Activated CD8-positive, alpha-beta memory T cell treated with anti-CD3 and anti-CD28 coated beads, Interleukin-2, amount 50 U/mL, for 24 hours (primary cell): ENCODE measurements at regions not wholly inside any gene's neighbourhood (a gene's known extent, or its start where the extent isn't known, plus 50 kb on each side); places are given as distances from the start of the nearest gene placed in this dataset.

ENCODE experiments used
- DNase-seq: peaks from one replicate; pipeline ENCODE4 v3.0.0-alpha.2; 2020; ENCODE audit errors: extremely low read depth

GRCh38 chr10:3239066-3239919, 66.7 kb upstream of the PITRM1 start:
- peak; percentile 34 for DNase-seq

DNA sequence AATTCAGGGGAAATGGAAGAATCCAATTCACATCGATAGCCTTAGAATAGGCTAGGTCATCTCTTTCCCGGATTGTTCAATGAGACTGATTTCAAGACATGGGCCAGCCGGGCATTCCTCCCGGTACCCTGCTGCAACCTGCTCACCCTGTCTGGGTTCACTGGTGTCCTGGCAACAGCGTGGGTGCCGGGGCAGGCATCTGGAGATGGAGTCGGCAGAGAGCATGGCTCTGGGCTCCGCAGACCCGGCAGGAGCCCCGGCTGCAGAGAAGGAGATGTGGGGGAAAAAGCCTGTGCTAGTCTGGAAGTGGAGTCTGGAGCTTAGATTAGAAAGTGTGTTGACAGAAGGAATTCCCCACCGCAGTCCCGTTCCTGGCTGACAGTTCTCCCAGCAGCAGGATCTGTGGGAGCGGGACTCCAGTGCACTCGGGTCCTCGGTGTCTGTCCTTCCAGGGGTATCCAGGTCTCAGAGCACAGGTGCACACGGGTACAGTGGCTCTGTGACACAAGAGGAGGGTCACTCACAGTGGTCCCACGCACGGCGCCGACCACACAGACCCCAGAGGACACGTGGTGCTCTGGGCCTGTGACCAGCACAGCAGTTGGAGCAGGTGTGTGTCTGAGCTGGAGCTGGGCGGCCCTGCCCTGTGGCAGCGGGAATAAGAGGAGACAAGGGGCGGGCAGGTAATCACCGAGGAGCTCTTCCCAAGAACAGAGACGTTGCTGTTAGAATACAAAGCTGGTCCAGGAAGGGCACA, 65.7 kb upstream of the PITRM1 start:
- DNase-seq = no peak

- no peak for DNase-seq
Measured at GRCh38 chr10:3237530-3237929, 64.9 kb upstream of the PITRM1 start.

DNA sequence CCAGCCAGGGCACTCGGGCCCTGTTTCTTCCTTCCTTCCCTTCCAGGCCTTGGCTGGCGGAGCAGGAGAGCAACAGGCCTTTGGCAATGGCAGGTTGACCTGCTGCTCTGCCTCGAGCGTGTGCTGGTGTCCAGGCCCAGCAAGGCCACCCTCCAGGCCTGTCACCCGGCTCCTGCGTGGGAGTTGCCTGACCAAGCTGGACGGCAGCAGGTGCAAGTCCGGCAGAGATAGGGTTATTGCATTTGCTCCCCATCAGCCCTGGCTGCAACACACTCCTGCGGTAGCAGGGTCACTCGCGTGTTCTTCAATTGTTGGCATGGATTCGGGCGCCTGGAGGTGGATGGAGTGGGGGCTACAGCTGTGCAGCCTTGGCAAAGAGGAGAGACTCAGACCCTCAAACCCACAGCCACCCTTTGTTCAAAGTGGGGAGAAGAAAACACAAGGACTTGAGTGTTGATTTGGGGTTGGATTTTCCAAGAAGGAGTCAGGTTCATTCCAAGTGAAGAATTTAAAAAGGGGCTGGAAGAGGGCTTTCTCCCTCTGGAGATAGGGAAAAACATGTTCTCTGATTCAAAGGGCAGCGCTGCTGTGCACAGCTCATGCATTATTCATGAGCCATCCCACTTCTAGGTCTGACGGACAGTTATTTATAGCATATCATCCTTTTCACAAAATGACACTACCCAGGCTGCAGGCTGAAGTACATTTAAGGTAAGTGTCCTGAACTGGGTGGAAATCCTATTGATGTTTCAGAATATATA, 64.2 kb upstream of the PITRM1 start:
- no peak for DNase-seq

DNA sequence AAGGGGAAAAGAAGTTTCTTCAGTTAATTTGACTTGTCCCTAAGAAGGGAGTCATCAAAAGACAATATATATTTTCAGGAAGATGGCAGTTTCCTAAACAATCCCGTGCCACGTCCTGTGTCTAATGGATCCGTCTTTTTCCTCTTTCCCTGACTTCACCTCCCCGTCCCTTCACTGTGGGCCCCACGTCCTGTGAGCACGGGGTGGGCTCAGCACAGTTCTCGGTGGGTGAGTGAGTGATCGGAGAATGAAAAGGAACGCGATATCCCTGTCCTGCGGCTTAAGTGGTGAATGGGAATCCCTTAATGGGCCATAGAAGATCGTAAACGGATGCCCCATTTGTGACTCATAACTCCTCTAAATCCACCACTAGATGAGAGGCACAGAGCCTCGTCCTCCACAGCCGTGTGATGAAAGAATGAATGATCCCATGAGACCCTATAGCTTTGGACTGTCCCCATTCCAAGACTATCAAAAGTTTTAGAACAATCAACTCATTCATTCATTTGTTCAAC, 63.5 kb upstream of the PITRM1 start:
- no peak for DNase-seq

GRCh38 chr10:3235395-3235794, 62.8 kb upstream of the PITRM1 start:
- no peak for DNase-seq

GRCh38 chr10:3233486-3233990, 61.0 kb upstream of the PITRM1 start:
- DNase-seq = no peak

DNA sequence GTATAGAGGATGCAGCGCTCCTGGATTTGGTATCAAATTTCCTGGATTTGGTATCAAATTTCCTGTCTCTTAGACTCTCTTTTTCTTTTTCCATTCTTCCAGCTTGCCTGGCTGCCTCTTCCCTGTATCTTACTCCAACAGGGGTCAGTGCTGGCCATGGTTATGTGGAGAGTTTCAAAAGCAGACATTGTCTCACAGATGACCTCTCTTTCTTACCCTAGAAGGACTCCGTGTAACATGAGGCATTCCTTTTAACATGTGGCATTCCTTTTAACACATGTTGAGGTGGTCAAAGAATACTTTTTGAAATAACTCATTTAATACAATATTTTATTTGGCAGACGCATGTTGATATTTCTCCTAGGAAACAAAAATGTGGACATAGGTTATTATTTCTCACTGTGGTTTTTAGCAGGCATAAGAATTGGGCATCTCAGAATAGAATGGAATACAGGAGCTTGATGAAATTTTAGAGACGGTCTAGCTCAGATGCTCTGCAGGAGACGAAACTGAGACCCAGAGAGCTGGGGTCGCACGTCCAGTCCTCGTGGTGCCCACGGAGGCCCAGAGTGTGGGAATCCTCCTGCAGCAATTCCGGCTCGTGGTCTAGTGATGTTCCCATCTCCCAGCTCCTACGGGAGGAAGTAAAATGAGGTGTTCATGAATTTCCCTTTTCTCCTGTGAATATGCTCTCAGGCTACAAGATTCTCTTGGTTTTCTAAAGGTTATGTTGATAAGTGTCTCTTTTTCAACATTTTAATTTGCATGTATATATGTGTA, 59.6 kb upstream of the PITRM1 start:
- DNase-seq = no peak

DNA sequence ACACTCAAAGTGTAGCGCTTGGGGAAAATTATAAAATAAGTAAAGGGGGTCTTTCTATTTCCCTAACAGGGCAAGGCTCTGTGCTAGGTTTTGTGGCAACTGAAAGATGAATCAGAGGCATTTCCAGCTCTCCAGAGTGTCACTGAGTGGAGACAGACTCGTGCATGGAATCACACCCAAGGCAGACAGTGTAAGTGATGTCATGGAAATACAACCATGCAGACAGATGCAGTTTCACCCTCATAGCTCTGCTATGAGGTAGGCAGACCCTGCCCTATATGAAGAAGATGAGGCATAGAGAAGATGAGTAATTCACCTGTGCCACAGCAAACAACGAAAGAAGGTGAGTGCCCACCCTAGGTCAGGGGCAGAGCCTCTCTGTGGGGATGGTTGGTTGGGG, 57.2 kb upstream of the PITRM1 start:
- DNase-seq = no peak

DNA sequence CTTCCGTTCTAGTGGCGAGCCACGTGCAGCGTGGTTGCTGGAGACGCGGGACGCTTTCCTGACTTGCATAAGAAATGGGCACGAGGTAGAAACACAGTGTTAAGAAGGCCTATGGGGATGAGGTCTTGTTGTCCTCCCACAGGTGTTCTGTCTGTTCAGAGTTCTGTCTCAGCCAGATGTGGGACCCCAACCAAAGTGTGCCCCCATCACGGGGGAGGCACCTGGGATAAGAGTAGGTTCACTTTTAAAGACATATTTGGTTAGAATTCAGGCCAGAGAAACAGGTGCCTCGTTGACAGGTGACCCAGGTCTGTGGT, 56.0 kb upstream of the PITRM1 start:
- no peak for DNase-seq

DNA sequence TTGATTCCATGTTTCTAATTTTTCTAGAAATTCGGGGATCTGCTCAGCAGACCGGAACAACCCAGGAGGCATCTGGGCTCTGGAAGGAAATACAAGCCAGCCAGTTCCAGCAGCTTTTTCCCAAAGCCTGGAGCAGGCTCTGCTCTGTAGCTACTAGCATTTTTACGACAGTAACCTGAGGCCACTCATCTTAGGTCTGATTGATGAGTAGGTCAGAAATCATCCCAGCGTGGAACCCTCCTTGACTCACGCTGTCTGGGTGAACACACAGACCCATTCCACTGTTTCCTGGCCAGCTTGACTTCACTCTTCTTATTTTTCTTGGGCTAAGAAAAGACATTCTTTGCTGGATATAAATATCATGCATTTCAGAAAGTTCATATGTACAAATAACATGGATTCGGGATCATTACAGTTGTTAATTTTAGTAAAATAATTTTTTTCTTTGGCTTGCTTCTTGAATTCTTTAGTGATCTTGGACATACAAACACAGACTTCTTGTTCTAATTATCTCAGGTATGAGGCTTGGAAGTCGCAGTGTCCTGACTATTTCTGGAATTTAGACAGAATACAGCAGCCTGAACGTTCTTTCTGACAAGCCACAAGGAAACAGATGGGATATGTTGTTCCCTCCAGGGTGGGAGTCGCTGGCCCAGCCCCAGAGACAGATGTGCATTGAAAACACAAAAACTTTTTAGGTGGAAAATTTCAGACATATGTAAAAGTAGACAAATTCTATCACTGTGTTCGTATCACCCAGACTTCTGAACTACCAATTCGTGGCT, 54.6 kb upstream of the PITRM1 start:
- DNase-seq = no peak

DNA sequence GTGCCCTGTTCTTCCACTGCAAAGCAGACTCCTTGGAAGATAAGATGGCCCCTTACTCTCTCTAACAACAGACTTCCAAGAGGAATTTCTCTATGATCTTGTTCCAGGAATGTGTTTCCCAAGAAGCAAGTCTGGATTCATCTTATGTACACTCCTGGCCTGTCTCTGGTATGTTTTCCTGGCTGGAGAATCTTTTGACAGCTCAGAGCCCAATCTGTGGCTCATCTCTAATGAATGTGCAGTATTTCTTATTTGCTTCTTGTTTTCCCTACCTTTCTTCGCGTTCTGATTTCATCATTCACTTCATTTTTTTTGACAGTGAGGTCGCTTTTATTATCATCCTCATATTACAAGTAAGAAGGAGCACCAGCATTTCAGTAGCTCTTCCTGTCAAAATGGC, 53.0 kb upstream of the PITRM1 start:
- no peak for DNase-seq

DNA sequence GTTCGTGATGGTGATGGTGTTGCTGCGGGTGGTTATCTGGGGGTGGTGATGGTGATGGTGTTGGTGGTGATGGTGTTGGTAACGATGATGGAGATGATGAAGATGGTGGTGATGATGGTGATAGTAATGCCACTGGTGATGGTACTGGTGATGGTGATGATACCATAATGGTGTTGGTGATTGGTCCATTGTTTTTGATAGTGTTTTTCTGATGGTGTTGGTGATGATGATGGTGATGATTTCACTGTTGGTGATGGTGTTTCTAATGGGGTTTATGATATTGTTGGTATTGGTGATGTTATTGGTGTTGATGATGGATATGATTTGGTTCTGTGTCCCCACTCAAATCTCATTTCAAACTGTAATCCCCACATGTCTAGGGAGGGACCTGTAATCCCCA, 51.7 kb upstream of the PITRM1 start:
- DNase-seq = no peak

DNA sequence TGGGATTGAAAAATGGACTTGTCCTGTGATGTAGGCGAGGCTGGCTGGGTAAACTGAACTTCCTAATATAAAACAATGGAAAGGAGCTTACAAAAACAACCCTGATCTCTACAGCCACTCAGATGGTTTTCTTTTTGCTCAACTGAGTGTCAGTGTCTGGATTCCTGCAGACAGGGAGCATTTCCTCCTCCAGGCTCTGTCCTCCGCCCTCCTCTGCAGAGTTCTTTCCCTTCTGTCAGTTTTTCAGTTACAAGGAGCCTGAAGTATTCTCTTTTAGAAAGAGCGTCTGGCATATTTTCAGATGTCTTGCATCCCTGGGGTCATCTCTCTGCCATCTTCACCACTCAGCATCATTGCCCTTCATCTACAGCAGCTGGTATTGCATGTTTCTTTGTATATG, 50.0 kb upstream of the PITRM1 start:
- DNase-seq = no peak
